Fibroblast of mammary gland (primary cell): ENCODE measurements at regions not wholly inside any gene's neighbourhood (a gene's known extent, or its start where the extent isn't known, plus 50 kb on each side); places are given as distances from the start of the nearest gene placed in this dataset.

ENCODE experiments used
- DNase-seq: peaks from one replicate; pipeline ENCODE4 v3.0.0-alpha.2; 2010; ENCODE audit warnings: low read depth
- H3K4me3 ChIP-seq: 2 replicates; pipeline ENCODE4 v1.5.1; 2011; ENCODE audit warnings: low read depth, mild to moderate bottlenecking, low read length, moderate library complexity; ENCODE audit not compliant: control insufficient read depth
- CTCF ChIP-seq: conservative IDR thresholded peaks from 2 replicates; pipeline ENCODE4 v1.5.1; 2011; ENCODE audit warnings: low read depth, low read length, inconsistent platforms; ENCODE audit not compliant: control insufficient read depth, insufficient read depth

DNA sequence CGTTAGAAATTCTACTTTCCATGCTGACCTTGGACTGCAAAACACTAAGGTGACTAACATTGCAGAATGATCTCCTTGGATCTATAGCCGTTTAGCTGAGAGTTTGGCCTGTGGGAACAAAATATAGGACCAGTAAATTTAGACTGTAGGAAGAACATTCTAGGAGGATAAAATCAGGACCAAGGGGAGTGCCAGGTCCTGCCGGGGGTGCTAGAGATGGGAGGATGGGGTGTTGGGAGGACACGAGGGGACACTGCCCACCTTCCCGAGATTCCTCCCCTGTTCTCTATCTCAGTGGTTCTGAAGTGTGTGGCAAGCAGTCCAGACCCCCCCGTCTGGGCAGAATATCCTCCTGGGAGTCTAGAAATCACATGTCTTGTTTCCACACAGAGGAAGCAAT, 445.2 kb downstream of the ZSWIM6 start:
- TF ChIP-seq CTCF = no peak
- no peak overlapping the region for H3K4me3 ChIP-seq
- no peak for DNase-seq

DNA sequence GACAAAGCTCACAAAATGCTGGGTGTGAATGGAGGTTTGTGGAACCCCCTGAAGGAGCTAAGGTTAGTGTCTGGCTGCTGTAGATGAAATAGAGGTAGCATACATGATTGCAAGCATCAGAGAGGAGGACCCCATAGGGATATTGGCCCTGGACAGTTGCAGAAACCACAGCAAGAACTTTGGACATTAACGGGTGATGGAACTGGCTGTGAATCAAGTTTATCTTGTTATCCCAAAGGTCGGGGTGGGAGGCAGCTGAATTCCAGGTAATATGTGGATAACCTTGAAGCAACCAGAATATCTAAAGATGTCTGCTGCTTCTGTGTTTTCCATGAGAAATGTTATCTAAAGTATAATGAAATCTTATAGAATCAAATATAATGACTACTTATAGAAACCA, 447.7 kb downstream of the ZSWIM6 start:
- no peak for DNase-seq
- H3K4me3 ChIP-seq = no peak overlapping the region
- no peak for TF ChIP-seq CTCF

DNA sequence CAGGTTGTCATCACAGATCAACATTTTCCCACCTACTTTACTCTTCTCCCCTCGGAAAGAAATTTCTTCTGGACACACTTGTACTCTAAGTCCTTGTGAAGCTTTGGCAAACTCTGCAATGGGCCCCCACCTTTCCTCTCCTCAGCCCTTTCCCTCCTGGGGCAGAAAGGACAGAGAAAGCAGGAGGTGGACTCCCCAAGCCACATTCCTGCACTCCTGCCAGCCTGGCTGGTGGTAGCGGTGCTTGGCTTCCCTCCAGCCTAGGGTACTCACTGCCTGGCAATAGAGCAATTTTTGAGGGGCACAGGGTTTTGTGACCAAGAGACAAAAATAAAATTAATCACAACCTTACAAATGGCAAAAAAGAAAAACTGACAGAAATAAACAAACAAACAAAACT, 451.4 kb downstream of the ZSWIM6 start:
- H3K4me3 ChIP-seq = no peak overlapping the region
- DNase-seq = no peak
- TF ChIP-seq CTCF = no peak

- no peak overlapping the region for H3K4me3 ChIP-seq
- DNase-seq = peak; percentile 6
- TF ChIP-seq CTCF = no peak
Measured at GRCh38 chr5:61784341-61784740, 452.3 kb downstream of the ZSWIM6 start.

DNA sequence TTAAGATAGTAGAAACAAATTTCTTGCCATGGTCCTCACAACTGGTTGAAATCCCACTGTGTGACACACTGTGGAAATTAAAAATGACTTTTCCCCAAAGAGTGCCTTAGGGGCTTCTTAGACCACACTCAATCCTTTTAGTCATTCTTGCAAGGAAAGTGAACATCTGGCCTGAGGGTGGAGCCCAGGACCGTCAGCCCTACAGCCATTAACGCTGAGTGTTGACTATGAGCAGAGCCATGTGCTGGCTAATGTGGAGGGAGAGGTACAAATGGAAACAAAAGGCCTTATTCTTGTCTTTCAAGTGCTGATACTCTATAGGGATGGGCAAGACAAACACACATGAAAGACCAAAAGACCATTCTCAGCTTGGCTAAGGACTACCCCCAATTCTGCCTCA, 456.5 kb downstream of the ZSWIM6 start:
- H3K4me3 ChIP-seq = no peak overlapping the region
- DNase-seq = no peak
- TF ChIP-seq CTCF = no peak

GRCh38 chr5:61790007-61790406, 457.9 kb downstream of the ZSWIM6 start:
- no peak overlapping the region for H3K4me3 ChIP-seq
- DNase-seq = no peak
- no peak for TF ChIP-seq CTCF

DNA sequence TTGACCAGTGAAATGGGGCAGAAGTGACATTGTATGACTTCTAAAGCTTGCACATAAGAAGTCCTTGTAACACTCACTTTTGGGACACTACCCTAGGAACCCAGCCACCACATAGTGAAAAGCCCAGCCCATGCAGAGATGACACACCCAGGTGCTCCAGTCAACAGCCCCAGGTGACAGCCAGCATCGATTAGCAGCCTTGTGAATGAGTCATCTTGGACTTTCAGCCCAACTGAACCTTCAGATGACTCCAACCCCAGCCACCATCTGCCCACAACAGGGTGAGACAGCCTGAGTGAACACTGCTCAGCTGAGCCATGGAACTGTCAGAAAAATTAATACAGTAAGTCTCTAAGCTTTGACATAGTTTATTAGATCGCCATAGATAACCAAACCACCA, 458.6 kb downstream of the ZSWIM6 start:
- H3K4me3 ChIP-seq = no peak overlapping the region
- no peak for DNase-seq
- no peak for TF ChIP-seq CTCF
